ENCODE measurements at regions not wholly inside any gene's neighbourhood (a gene's known extent, or its start where the extent isn't known, plus 50 kb on each side); places are given as distances from the start of the nearest gene placed in this dataset.

DNA sequence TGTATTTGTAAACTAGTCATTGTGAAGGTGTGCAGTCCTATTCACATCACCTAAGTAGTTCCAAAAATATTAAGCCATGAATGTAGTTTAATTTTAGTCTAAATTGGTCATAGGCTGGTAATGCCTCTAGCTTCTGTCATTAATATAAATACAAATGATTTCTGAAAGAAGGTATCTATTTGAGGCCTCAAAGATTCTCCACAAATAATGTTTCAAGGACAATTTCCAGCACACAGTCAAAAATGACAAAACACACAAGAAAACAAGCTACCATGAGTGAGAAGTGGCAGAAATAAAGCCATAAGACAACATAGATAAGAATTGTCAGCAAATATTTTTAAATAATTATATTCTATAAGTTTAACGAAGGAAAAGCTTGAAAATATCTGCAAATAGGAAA lies 66.7 kb upstream of the PDK4 start:
- H3K9me3 Mint-ChIP-seq, result peaks cover 7% of the 10 kb centered on the region
- no peak overlapping the region for H3K4me3 Mint-ChIP-seq

DNA sequence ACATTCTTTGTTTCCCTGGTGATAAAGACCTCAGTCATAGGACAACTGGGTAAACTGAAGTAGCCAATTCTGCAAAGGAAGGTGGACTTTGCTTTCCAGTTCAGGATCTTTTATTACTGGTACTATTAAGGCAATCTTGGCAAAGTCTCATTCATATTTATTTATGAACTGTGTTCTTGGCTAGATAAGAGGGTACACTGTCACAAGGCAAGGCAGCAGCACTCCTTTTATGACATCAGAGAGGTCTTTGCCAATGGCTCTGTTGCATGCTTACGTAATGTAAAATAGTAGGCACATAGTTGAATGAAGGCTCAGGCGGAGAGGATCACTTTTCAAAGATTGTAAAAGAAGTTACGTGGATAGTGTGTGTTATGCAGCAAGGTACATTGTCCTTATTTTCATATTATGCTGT lies 63.7 kb upstream of the PDK4 start:
- H3K9me3 Mint-ChIP-seq, result peaks cover 7% of the 10 kb centered on the region
- H3K27ac Mint-ChIP-seq, result no peak overlapping the region
- H3K4me1 Mint-ChIP-seq (ENCODE audit: unreplicated experiment), result no peaks in the 10 kb centered on the region
- H3K4me3 Mint-ChIP-seq, result no peak overlapping the region
- no peaks in the 10 kb centered on the region for H3K27me3 Mint-ChIP-seq
- H3K36me3 Mint-ChIP-seq, result no peaks in the 10 kb centered on the region
- DNase-seq (ENCODE audit: extremely low spot score, unreplicated experiment), result no peak
- TF ChIP-seq CTCF (conservative IDR thresholded peaks at IDR 0.05), result no peak

More for the DNA sequence above, 66.7 kb upstream of the PDK4 start:
- Mint-ChIP-seq H3K27me3 (no peaks in the 10 kb centered on the region), H3K4me1 (ENCODE audit: unreplicated experiment) (no peaks in the 10 kb centered on the region), H3K27ac (no peak overlapping the region), H3K36me3 (no peaks in the 10 kb centered on the region)
- DNase-seq (ENCODE audit: extremely low spot score, unreplicated experiment), result no peak
- no peak for TF ChIP-seq CTCF (conservative IDR thresholded peaks at IDR 0.05)

- peaks cover 4% of the 10 kb centered on the region for H3K9me3 Mint-ChIP-seq
- H3K4me1 Mint-ChIP-seq (ENCODE audit: unreplicated experiment), result no peaks in the 10 kb centered on the region
Observed at GRCh38 chr7:95658676-95659075, 62.4 kb upstream of the PDK4 start.

DNA sequence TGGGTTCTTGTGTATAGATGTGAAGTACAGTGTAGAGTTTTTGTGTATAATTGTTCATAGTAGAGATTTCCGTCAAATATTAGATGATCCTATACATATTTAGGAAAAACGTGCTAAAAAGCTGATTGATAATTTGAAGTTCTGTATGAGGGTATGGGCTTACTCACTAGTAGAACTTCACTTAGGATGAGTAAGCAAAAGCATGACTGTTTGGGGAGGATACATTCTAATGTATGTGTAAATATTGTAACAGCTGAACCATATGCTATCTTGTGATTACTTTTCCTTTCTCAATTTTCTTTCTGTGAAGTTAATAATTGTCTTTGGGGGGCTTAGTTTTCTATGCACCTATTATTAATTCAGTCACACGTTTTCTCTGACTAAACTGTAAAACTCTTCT lies 53.2 kb upstream of the PDK4 start:
- Mint-ChIP-seq H3K4me1 (ENCODE audit: unreplicated experiment) (no peaks in the 10 kb centered on the region), H3K27ac (no peak overlapping the region), H3K27me3 (peaks cover 4% of the 10 kb centered on the region), H3K9me3 (no peaks in the 10 kb centered on the region), H3K36me3 (no peaks in the 10 kb centered on the region), H3K4me3 (no peak overlapping the region)
- no peak for DNase-seq (ENCODE audit: extremely low spot score, unreplicated experiment)
- no peak for TF ChIP-seq CTCF (conservative IDR thresholded peaks at IDR 0.05)

More at GRCh38 chr7:95658676-95659075, 62.4 kb upstream of the PDK4 start:
- TF ChIP-seq CTCF (conservative IDR thresholded peaks at IDR 0.05), result no peak
- no peak overlapping the region for H3K4me3 Mint-ChIP-seq
- no peaks in the 10 kb centered on the region for H3K36me3 Mint-ChIP-seq
- no peak for DNase-seq (ENCODE audit: extremely low spot score, unreplicated experiment)
- H3K27me3 Mint-ChIP-seq, result no peaks in the 10 kb centered on the region
- H3K27ac Mint-ChIP-seq, result no peak overlapping the region

DNA sequence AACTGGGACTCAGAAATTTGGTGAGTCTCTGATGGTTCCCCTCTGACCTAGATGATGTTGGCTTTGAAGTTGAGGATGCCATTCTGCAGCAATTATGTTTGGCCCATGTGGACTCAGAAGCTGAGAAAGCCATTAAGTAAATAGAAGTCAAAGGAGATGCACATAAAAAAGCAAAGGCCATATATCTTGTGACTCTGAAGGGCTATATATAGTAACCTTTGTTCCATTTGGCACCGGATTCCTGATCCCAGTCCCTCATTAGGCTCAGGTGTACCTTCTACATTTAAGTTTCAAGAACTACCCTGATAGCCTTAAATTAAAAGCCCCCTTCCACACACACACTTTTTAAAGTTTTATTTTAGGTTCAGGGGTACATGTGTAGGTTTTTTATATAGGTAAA lies 50.0 kb upstream of the PDK4 start:
- H3K9me3 Mint-ChIP-seq, result no peaks in the 10 kb centered on the region
- H3K4me1 Mint-ChIP-seq (ENCODE audit: unreplicated experiment), result no peaks in the 10 kb centered on the region
- DNase-seq (ENCODE audit: extremely low spot score, unreplicated experiment), result no peak
- no peak overlapping the region for H3K27ac Mint-ChIP-seq
- H3K27me3 Mint-ChIP-seq, result peaks cover 10% of the 10 kb centered on the region
- TF ChIP-seq CTCF (conservative IDR thresholded peaks at IDR 0.05), result no peak
- H3K36me3 Mint-ChIP-seq, result no peaks in the 10 kb centered on the region
- no peak overlapping the region for H3K4me3 Mint-ChIP-seq

Measured in type B pancreatic cell (in vitro differentiated cells).